ENCODE measurements at regions not wholly inside any gene's neighbourhood (a gene's known extent, or its start where the extent isn't known, plus 50 kb on each side); places are given as distances from the start of the nearest gene placed in this dataset.

GRCh38 chr7:115327326-115327725 lies 405.4 kb downstream of the MDFIC start:
- TF ChIP-seq GABPA (IDR thresholded peaks at IDR 0.05; ENCODE audit: low read depth), result no peak
- no peak for TF ChIP-seq BHLHE40 (IDR thresholded peaks at IDR 0.05; ENCODE audit: borderline replicate concordance in 1 of 2, low read depth in 2 of 2, low read length in 1 of 2)
- TF ChIP-seq BACH1 (IDR thresholded peaks at IDR 0.05; ENCODE audit: borderline replicate concordance), result no peak
- no peak for TF ChIP-seq POLR2A (IDR thresholded peaks at IDR 0.05; ENCODE audit: low read depth, low read length)
- no peak for TF ChIP-seq CTCF (IDR thresholded peaks at IDR 0.05 in 2 of 3, conservative IDR thresholded peaks at IDR 0.05 in 1 of 3; ENCODE audit: control insufficient read depth in 2 of 3, extremely low read depth in 1 of 3, insufficient read depth in 1 of 3, low read depth in 3 of 3, low read length in 3 of 3)
- TF ChIP-seq USF1 (IDR thresholded peaks at IDR 0.05; ENCODE audit: borderline replicate concordance, extremely low read length, insufficient read depth, low read depth, low read length), result no peak
- TF ChIP-seq MTA2 (IDR thresholded peaks at IDR 0.05; ENCODE audit: low read depth), result no peak
